Keratinocyte (primary cell): ENCODE measurements at regions not wholly inside any gene's neighbourhood (a gene's known extent, or its start where the extent isn't known, plus 50 kb on each side); places are given as distances from the start of the nearest gene placed in this dataset.

Experiments used
- DNase-seq: peaks from one replicate; pipeline ENCODE4 v3.0.0-alpha.2; 2011; ENCODE audit warnings: low read depth, missing footprints, low spot score
- FAIRE-seq: peaks from 2 replicates; lab custom pipeline; 2011; peaks lifted over from hg19 to GRCh38; lab: Jason Lieb, UNC
- H2AFZ ChIP-seq: 2 replicates; pipeline ENCODE4 v1.6.0; 2012; ENCODE audit warnings: low read length, control low read depth, inconsistent platforms; ENCODE audit not compliant: control insufficient read depth
- H3K27ac ChIP-seq: 2 replicates; pipeline ENCODE4 v1.5.1; 2011; ENCODE audit warnings: low read length; ENCODE audit not compliant: control insufficient read depth, insufficient read depth
- H3K27me3 ChIP-seq: 3 replicates; pipeline ENCODE4 v1.6.0; 2011; ENCODE audit warnings: low read length; ENCODE audit not compliant: control insufficient read depth, insufficient read depth; ENCODE audit errors: extremely low read depth
- H3K36me3 ChIP-seq, 2 experiments: 2 replicates in 1 of 2; 3 replicates in 1 of 2; pipeline ENCODE4 v1.5.1; 2011; ENCODE audit warnings: low read length in 2 of 2, mild to moderate bottlenecking in 1 of 2; ENCODE audit not compliant: control insufficient read depth in 2 of 2, insufficient read depth in 2 of 2; ENCODE audit errors: extremely low read depth in 1 of 2
- H3K4me1 ChIP-seq: 3 replicates; pipeline ENCODE4 v1.5.1; 2011; ENCODE audit warnings: low read length; ENCODE audit not compliant: control insufficient read depth, insufficient read depth; ENCODE audit errors: extremely low read depth
- H3K4me2 ChIP-seq: 3 replicates; pipeline ENCODE4 v1.6.0; 2011; ENCODE audit warnings: low read depth, low read length; ENCODE audit not compliant: control insufficient read depth, insufficient read depth; ENCODE audit errors: extremely low read depth
- H3K4me3 ChIP-seq, 3 experiments: fragments of 200-600 bp in 1 of 3; sonication (generic) in 1 of 3; 2 replicates in 2 of 3; 3 replicates in 1 of 3; pipeline ENCODE4 v1.5.1; 2011 to 2016; ENCODE audit warnings: low read length in 3 of 3, mild to moderate bottlenecking in 3 of 3, control low read depth in 2 of 3, inconsistent platforms in 1 of 3, low read depth in 1 of 3, mixed read lengths in 1 of 3, mixed run types in 1 of 3, moderate library complexity in 1 of 3; ENCODE audit not compliant: control insufficient read depth in 2 of 3, insufficient read depth in 2 of 3; ENCODE audit errors: extremely low read depth in 1 of 3
- H3K79me2 ChIP-seq: 2 replicates; pipeline ENCODE4 v1.6.0; 2012; ENCODE audit warnings: low read length; ENCODE audit not compliant: control insufficient read depth, insufficient read depth
- H3K9ac ChIP-seq: 3 replicates; pipeline ENCODE4 v1.6.0; 2011; ENCODE audit warnings: low read length; ENCODE audit not compliant: control insufficient read depth, insufficient read depth; ENCODE audit errors: extremely low read depth
- H3K9me1 ChIP-seq: 3 replicates; pipeline ENCODE4 v1.6.0; 2011; ENCODE audit warnings: low read length; ENCODE audit not compliant: control insufficient read depth, insufficient read depth; ENCODE audit errors: extremely low read depth
- H3K9me3 ChIP-seq: 2 replicates; pipeline ENCODE4 v1.5.1; 2012; ENCODE audit warnings: low read depth, low read length; ENCODE audit not compliant: control insufficient read depth
- H4K20me1 ChIP-seq: 3 replicates; pipeline ENCODE4 v1.6.0; 2011; ENCODE audit warnings: low read length; ENCODE audit not compliant: control insufficient read depth, insufficient read depth; ENCODE audit errors: extremely low read depth
- EZH2 ChIP-seq: IDR thresholded peaks from one replicate; pipeline ENCODE4 v1.6.1; 2012; ENCODE audit warnings: inconsistent platforms, mild to moderate bottlenecking, low read length, moderate library complexity
- dilution Hi-C: fragments of 300-500 bp; cut with MboI; formaldehyde crosslinking; loops from one replicate; pipeline ENCODE4 v1.7.0; 2020; ENCODE audit warnings: low sequenced_read_pairs; ENCODE audit not compliant: extremely low pct_ligation_motif_present
- TF ChIP-seq, protein P1 (sequence below), 3 experiments: IDR thresholded peaks in 1 of 3; conservative IDR thresholded peaks in 1 of 3; optimal IDR thresholded peaks in 1 of 3; 2 replicates in 2 of 3; 3 replicates in 1 of 3; pipeline versions ENCODE3 to v1.5.1; 2011; ENCODE audit warnings: low read length in 3 of 3, mild to moderate bottlenecking in 3 of 3, moderate library complexity in 2 of 3, control low read depth in 1 of 3, inconsistent platforms in 1 of 3; ENCODE audit not compliant: insufficient read depth in 2 of 3; ENCODE audit errors: extremely low read depth in 1 of 3

- Histone ChIP-seq H3K4me1 (no peaks in the 10 kb centered on the region), H3K79me2 (no peaks in the 10 kb centered on the region), H3K9me1 (no peaks in the 10 kb centered on the region), H3K9me3 (no peaks in the 10 kb centered on the region), H3K27me3 (no peaks in the 10 kb centered on the region), H3K27ac (no peak overlapping the region), H2AFZ (no peak overlapping the region), H3K36me3 (no peaks in the 10 kb centered on the region), H3K4me2 (no peak overlapping the region), H3K9ac (no peak overlapping the region), H3K4me3 (no peak overlapping the region), H4K20me1 (no peaks in the 10 kb centered on the region)
- no peak for TF ChIP-seq EZH2
- TF ChIP-seq, protein P1, sequence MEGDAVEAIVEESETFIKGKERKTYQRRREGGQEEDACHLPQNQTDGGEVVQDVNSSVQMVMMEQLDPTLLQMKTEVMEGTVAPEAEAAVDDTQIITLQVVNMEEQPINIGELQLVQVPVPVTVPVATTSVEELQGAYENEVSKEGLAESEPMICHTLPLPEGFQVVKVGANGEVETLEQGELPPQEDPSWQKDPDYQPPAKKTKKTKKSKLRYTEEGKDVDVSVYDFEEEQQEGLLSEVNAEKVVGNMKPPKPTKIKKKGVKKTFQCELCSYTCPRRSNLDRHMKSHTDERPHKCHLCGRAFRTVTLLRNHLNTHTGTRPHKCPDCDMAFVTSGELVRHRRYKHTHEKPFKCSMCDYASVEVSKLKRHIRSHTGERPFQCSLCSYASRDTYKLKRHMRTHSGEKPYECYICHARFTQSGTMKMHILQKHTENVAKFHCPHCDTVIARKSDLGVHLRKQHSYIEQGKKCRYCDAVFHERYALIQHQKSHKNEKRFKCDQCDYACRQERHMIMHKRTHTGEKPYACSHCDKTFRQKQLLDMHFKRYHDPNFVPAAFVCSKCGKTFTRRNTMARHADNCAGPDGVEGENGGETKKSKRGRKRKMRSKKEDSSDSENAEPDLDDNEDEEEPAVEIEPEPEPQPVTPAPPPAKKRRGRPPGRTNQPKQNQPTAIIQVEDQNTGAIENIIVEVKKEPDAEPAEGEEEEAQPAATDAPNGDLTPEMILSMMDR (optimal IDR thresholded peaks at IDR 0.05 in 1 of 3, IDR thresholded peaks at IDR 0.05 in 1 of 3, conservative IDR thresholded peaks at IDR 0.05 in 1 of 3; ENCODE audit: extremely low read depth in 1 of 3, insufficient read depth in 2 of 3, low read length in 3 of 3): no peak
- dilution Hi-C loops: no loop called here
- FAIRE-seq (no peak), DNase-seq (no peak)
These were observed 345.3 kb upstream of the OBI1 start for GRCh38 chr13:79003989-79004898.

- Histone ChIP-seq H3K27ac (no peak overlapping the region), H3K79me2 (no peaks in the 10 kb centered on the region), H3K4me2 (no peak overlapping the region), H3K9me1 (no peaks in the 10 kb centered on the region), H3K36me3 (no peaks in the 10 kb centered on the region), H3K4me3 (no peak overlapping the region), H4K20me1 (no peaks in the 10 kb centered on the region), H3K4me1 (no peaks in the 10 kb centered on the region), H3K9me3 (no peaks in the 10 kb centered on the region), H3K27me3 (no peaks in the 10 kb centered on the region), H3K9ac (no peak overlapping the region), H2AFZ (no peak overlapping the region)
- DNase-seq (no peak), FAIRE-seq (no peak)
- dilution Hi-C loops: no loop called here
- no peak for TF ChIP-seq EZH2
- TF ChIP-seq, protein P1 (optimal IDR thresholded peaks at IDR 0.05 in 1 of 3, IDR thresholded peaks at IDR 0.05 in 1 of 3, conservative IDR thresholded peaks at IDR 0.05 in 1 of 3; ENCODE audit: extremely low read depth in 1 of 3, insufficient read depth in 2 of 3, low read length in 3 of 3): no peak
These were observed 340.5 kb upstream of the OBI1 start for GRCh38 chr13:78999494-78999893.
